ENCODE measurements at regions not wholly inside any gene's neighbourhood (a gene's known extent, or its start where the extent isn't known, plus 50 kb on each side); places are given as distances from the start of the nearest gene placed in this dataset.

DNA sequence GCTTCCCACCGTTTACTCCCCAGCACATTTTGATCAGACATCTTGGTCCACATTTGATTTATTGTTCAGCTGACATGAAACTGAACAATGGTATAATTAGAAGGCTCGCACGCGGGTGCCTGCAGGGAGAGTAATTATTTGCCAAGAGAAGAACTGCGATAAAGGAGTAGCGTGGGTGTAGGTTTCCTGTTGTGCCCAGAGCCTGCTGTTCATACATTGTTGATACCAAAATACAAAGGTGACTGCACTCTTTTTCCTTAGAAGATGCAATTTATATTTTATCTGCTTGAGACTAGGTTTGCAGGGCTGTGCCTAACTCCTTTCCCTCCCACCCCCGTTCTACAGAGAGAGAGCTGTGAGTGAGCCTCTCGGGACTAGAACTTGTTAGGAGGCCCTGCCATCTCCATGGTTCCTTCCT, 241.8 kb upstream of the MSX2 start (continued):
- no peak for TF ChIP-seq YY1 (IDR thresholded peaks at IDR 0.05; ENCODE audit: low read depth, low read length)

GRCh38 chr5:174483411-174483810, 241.0 kb upstream of the MSX2 start:
- no peak overlapping the region for H3K56ac ChIP-seq (replicated peaks; ENCODE audit: insufficient read length, low read depth, low read length)
- 97% methylated on average over 3 of the region's 4 CpGs; no CpG with 5 or more reads in 1 of the 2 experiments for WGBS, 2 experiments (ENCODE audit: extremely low coverage in 1 of 2, insufficient coverage in 1 of 2, insufficient read length in 1 of 2, insufficient replicate concordance in 2 of 2, low coverage in 1 of 2, low lambda C conversion rate in 2 of 2, missing lambda C conversion rate in 1 of 2)
- POLR2A ChIA-PET (ENCODE audit: partially characterized antibody) = no interaction called here
- no peak for TF ChIP-seq ZNF274 (IDR thresholded peaks at IDR 0.05; ENCODE audit: borderline replicate concordance, extremely low read depth, low read length)
- TF ChIP-seq HDAC2 (IDR thresholded peaks at IDR 0.05; ENCODE audit: borderline replicate concordance in 1 of 2, low read depth in 2 of 2, low read length in 2 of 2) = no peak
- no peak for TF ChIP-seq SAP30 (IDR thresholded peaks at IDR 0.05; ENCODE audit: insufficient read depth, insufficient replicate concordance, low read length)
- TF ChIP-seq SP2 (IDR thresholded peaks at IDR 0.05; ENCODE audit: low read length) = no peak
- TF ChIP-seq CEBPB (IDR thresholded peaks at IDR 0.05; ENCODE audit: low read depth, low read length) = no peak
- TF ChIP-seq EP300 (IDR thresholded peaks at IDR 0.05; ENCODE audit: borderline replicate concordance in 1 of 2, low read depth in 2 of 2, low read length in 2 of 2) = no peak
- TF ChIP-seq FOSL1 (IDR thresholded peaks at IDR 0.05; ENCODE audit: insufficient read depth, low read depth, low read length) = no peak
- no peak for TF ChIP-seq ASH2L (IDR thresholded peaks at IDR 0.05; ENCODE audit: low read length)
- no peak for TF ChIP-seq POLR2AphosphoS5 (IDR thresholded peaks at IDR 0.05; ENCODE audit: low read depth, low read length)
- TF ChIP-seq PHF8 (conservative IDR thresholded peaks at IDR 0.05; ENCODE audit: low read depth, low read length) = no peak
- no peak for TF ChIP-seq RBBP5 (IDR thresholded peaks at IDR 0.05; ENCODE audit: borderline replicate concordance, low read depth, low read length)
- no peak for TF ChIP-seq SP1 (IDR thresholded peaks at IDR 0.05; ENCODE audit: low read depth, low read length)

More at GRCh38 chr5:174483411-174483810, 241.0 kb upstream of the MSX2 start:
- H4K91ac ChIP-seq (replicated peaks; ENCODE audit: insufficient read length, low read length) = no peak overlapping the region
- no peak overlapping the region for H3K23ac ChIP-seq (ENCODE audit: insufficient read length)
- H3K4me3 ChIP-seq (ENCODE audit: extremely low read depth in 1 of 4, insufficient read depth in 2 of 4, low read depth in 3 of 4, low read length in 4 of 4) = no peak overlapping the region
- no peaks in the 10 kb centered on the region for H3K79me2 ChIP-seq (ENCODE audit: control insufficient read depth in 1 of 2, insufficient read depth in 2 of 2, low read length in 2 of 2)
- H3K4me1 ChIP-seq (replicated peaks in 1 of 4; ENCODE audit: control insufficient read depth in 3 of 4, insufficient read depth in 4 of 4, low read length in 3 of 4) = no peaks in the 10 kb centered on the region
- no peak overlapping the region for H3K4ac ChIP-seq (replicated peaks; ENCODE audit: insufficient read length, low read depth, low read length)
- H2BK12ac ChIP-seq (ENCODE audit: low read depth, low read length) = no peak overlapping the region
- H2BK5ac ChIP-seq (ENCODE audit: low read depth, low read length) = no peak overlapping the region
- H3K36me3 ChIP-seq (ENCODE audit: control insufficient read depth in 2 of 4, insufficient read depth in 4 of 4, low read length in 3 of 4) = no peaks in the 10 kb centered on the region
- H2BK120ac ChIP-seq (replicated peaks; ENCODE audit: low read depth, low read length) = no peak overlapping the region
- H3K14ac ChIP-seq (ENCODE audit: insufficient read length) = no peak overlapping the region
- no peak overlapping the region for H3K18ac ChIP-seq (ENCODE audit: extremely low read depth, low read length)
- H4K5ac ChIP-seq (ENCODE audit: insufficient read length, low read depth, low read length) = no peak overlapping the region
- no peak overlapping the region for H4K8ac ChIP-seq (ENCODE audit: extremely low read depth, insufficient read depth, low read length)
- H3K27me3 ChIP-seq (replicated peaks in 1 of 4; ENCODE audit: control insufficient read depth in 3 of 4, extremely low read depth in 1 of 4, insufficient read depth in 3 of 4, low read length in 3 of 4) = no peaks in the 10 kb centered on the region
- H3K23me2 ChIP-seq (ENCODE audit: low read depth, low read length) = peaks cover 1% of the 10 kb centered on the region; the same call in 1 of the 2 replicates
- H2BK15ac ChIP-seq (ENCODE audit: low read length) = no peak overlapping the region
- no peak for DNase-seq (ENCODE audit: low read depth in 1 of 2, low spot score in 2 of 2)
- no peak for FAIRE-seq
- no peak overlapping the region for H3K4me2 ChIP-seq (ENCODE audit: insufficient read depth in 1 of 2, low read depth in 2 of 2, low read length in 2 of 2)
- H4K20me1 ChIP-seq (replicated peaks in 1 of 2; ENCODE audit: control insufficient read depth in 1 of 2, insufficient read depth in 2 of 2, low read length in 2 of 2) = no peaks in the 10 kb centered on the region
- H3K79me1 ChIP-seq (ENCODE audit: low read depth, low read length) = no peaks in the 10 kb centered on the region
- no peak overlapping the region for H3K27ac ChIP-seq (ENCODE audit: low read depth, low read length)
- H3K9me3 ChIP-seq (ENCODE audit: insufficient read depth in 2 of 2, low read depth in 1 of 2, low read length in 1 of 2) = 0 out of 4 replicates have a peak, but pooled peaks cover 0 to 5% of the 10 kb centered on the region in 2 experiments
- no peak overlapping the region for H2AFZ ChIP-seq (ENCODE audit: low read length)
- no peak overlapping the region for H2AK5ac ChIP-seq (ENCODE audit: low read depth, low read length)
- H2BK20ac ChIP-seq (ENCODE audit: low read length) = no peak overlapping the region
- CTCF ChIA-PET (ENCODE audit: partially characterized antibody) = no interaction called here
- no peak overlapping the region for H3K9ac ChIP-seq (replicated peaks in 1 of 4; ENCODE audit: extremely low read depth in 1 of 4, low read depth in 3 of 4, low read length in 3 of 4)
